Kidney (tissue), 13 donors: ENCODE measurements at regions not wholly inside any gene's neighbourhood (a gene's known extent, or its start where the extent isn't known, plus 50 kb on each side); places are given as distances from the start of the nearest gene placed in this dataset.

Experiments used
- DNase-seq, 5 donors: peaks; one replicate each; pipeline ENCODE4 v3.0.0-alpha.2; 2013 to 2020
- FAIRE-seq: peaks from 2 replicates; lab custom pipeline; 2012; peaks lifted over from hg19 to GRCh38; lab: Jason Lieb, UNC
- H3K27ac ChIP-seq, 2 donors: one replicate each; pipeline ENCODE4 v1.7.0; 2013; ENCODE audit warnings: low read depth in 2 of 2, low read length in 2 of 2, inconsistent platforms in 1 of 2
- H3K27me3 ChIP-seq: one replicate; pipeline ENCODE4 v1.7.1; 2013; ENCODE audit warnings: low read length, inconsistent platforms; ENCODE audit not compliant: control insufficient read depth, insufficient read depth
- H3K36me3 ChIP-seq, 3 donors: one replicate each; pipeline versions ENCODE4 v1.7.0 to v1.7.1; 2013; ENCODE audit warnings: low read length in 3 of 3, control low read depth in 1 of 3, inconsistent platforms in 1 of 3; ENCODE audit not compliant: insufficient read depth in 3 of 3, control insufficient read depth in 2 of 3
- H3K4me1 ChIP-seq, 3 donors: one replicate each; pipeline versions ENCODE4 v1.7.0 to v1.7.1; 2013; ENCODE audit warnings: low read length in 3 of 3, inconsistent platforms in 1 of 3, low read depth in 1 of 3; ENCODE audit not compliant: control insufficient read depth in 2 of 3, insufficient read depth in 2 of 3
- H3K4me3 ChIP-seq, 3 donors: one replicate each; pipeline versions ENCODE4 v1.7.0 to v1.8.1; 2013; ENCODE audit warnings: low read length in 3 of 3, control low read depth in 1 of 3, inconsistent platforms in 1 of 3
- H3K9ac ChIP-seq, 3 donors: one replicate each; pipeline versions ENCODE4 v1.7.0 to v1.7.1; 2013; ENCODE audit warnings: low read length in 3 of 3, control low read depth in 1 of 3, inconsistent platforms in 1 of 3
- H3K9me3 ChIP-seq, 3 donors: one replicate each; pipeline versions ENCODE4 v1.7.0 to v1.7.1; 2013; ENCODE audit warnings: low read length in 3 of 3, control low read depth in 1 of 3, inconsistent platforms in 1 of 3; ENCODE audit not compliant: control insufficient read depth in 2 of 3, insufficient read depth in 1 of 3
- CTCF ChIP-seq: IDR thresholded peaks from 3 replicates; pipeline ENCODE4 v1.5.1; 2012; ENCODE audit warnings: mild to moderate bottlenecking, moderate library complexity, borderline replicate concordance; ENCODE audit not compliant: insufficient read depth; ENCODE audit errors: extremely low read depth
- intact Hi-C: fragments of 100-400 bp; cut with DNase I; formaldehyde crosslinking; loops from one replicate; pipeline ENCODE4 v1.11.1; 2022
- donor health status: control.
- donor health status: control.
- donor health status: control.
- donor health status: control.
- donor health status: control.
- donor health status: DM: yes; HTN: yes; CAD: no.
- donor health status: Normal renal cell carcinoma (clear cell type).

GRCh38 chr7:94856643-94857042, 50.8 kb upstream of the PPP1R9A start:
- no peaks in the 10 kb centered on the region for H3K27me3 ChIP-seq
- no peak overlapping the region for H3K27ac ChIP-seq
- TF ChIP-seq CTCF = no peak
- H3K4me3 ChIP-seq = no peak overlapping the region
- H3K9ac ChIP-seq = no peak overlapping the region
- FAIRE-seq (no peak), DNase-seq (no peak)
- no peaks in the 10 kb centered on the region for H3K9me3 ChIP-seq
- intact Hi-C loops = no loop called here
- H3K4me1 ChIP-seq = no peaks in the 10 kb centered on the region
- no peaks in the 10 kb centered on the region for H3K36me3 ChIP-seq
